Stromal cell of bone marrow (primary cell): ENCODE measurements at regions not wholly inside any gene's neighbourhood (a gene's known extent, or its start where the extent isn't known, plus 50 kb on each side); places are given as distances from the start of the nearest gene placed in this dataset.
"Not testable (repeated sequence)": the region's sequence is repeated elsewhere in the genome, so short reads cannot be mapped to it uniquely, and the experiment has no call there.

Experiments
- DNase-seq: peaks from one replicate; pipeline ENCODE4 v3.0.0-alpha.2; 2012; ENCODE audit warnings: low read depth

DNA sequence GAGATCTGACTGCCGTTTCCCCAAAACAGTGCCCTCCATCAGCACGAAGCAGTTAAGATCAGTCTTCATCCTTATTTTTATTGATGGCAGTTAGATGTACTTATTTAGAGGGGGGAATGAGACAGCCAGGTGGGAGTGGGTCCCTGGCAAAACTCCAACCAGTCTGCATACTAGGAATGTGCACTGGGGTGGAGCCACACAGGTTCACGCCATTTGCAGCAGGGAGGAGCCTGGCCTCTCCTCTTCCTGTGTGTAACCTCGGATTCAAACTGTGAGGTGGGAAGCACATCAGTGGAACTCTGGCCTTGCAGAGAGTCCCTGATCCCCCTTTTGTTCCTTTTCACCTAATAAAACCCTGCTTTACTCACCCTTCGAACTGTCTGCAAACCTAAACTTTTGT, 987.7 kb upstream of the GRIA3 start:
- no peak for DNase-seq

DNA sequence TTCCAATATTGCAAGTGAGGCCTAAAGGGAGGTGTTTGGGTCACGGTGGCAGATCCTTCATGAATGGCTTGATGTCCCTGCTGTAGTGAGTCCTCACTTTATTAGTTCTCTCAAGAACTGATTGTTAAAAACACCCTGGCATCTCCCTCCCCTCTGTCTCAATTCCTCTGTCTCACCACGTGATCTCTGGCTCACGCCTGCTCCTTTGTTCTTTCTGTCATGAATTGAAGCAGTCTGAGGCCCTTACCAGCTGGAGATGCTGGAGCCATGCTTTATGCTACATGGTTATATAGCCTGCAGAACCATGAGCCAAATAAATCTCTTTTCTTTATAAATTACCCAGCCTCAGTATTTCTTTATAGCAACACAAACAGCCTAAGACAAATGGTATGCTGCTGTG, 980.7 kb upstream of the GRIA3 start:
- DNase-seq, result no peak

DNA sequence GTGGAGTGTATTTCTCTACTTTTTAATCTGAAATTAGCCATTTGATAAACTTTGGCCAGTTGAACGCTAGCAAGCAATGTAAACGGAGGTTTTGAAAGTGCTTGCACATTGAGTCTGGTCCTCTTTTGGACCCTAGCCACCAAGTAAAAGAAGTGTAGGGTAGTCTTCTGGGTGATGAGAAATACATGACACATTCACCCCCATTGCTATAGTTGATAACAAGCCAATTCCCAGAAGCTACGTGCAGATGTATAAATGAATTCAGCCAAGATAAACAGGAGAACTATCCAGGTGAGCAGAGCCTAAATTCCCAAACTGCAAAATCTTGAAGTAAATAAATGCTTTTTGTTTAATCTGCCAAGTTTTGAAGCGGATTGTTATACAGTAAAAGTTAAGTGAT, 965.4 kb upstream of the GRIA3 start:
- no peak for DNase-seq

DNA sequence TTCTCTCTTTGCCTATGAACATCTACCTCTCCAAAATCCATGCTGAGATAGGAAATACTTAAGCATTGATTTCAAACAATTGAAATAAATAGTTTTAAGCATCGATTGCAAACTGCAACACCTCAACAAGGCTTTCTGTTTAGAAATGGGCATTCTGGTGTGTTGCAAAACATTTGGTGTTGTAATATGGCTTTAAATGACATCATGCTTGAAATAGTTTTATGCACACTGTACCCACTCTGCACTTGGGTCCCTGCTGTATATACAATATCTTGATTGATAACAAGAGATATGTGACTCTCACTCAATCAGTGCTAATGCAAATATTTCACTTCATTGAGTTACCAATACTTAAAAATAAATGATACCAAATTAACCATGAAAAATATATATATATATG, 964.9 kb upstream of the GRIA3 start:
- no peak for DNase-seq

DNA sequence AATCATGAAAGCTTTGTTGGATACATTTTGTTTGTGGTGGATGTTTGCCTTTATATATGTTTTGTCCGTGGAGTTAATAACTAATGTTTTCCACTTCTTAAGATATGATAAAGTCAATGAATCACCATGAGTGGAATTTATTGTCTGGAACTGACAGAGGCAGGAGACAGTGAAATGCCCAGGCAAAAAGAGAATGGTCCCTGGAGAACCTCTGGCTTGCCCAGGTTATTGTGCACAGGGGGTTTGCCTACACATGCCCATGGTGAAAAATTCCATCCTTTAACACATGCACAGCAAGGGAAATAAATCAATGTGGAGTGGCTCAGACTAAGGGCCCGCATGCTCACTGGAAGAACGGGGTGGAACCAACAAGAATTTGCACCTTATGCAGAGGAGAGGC, 964.3 kb upstream of the GRIA3 start:
- DNase-seq, result no peak

DNA sequence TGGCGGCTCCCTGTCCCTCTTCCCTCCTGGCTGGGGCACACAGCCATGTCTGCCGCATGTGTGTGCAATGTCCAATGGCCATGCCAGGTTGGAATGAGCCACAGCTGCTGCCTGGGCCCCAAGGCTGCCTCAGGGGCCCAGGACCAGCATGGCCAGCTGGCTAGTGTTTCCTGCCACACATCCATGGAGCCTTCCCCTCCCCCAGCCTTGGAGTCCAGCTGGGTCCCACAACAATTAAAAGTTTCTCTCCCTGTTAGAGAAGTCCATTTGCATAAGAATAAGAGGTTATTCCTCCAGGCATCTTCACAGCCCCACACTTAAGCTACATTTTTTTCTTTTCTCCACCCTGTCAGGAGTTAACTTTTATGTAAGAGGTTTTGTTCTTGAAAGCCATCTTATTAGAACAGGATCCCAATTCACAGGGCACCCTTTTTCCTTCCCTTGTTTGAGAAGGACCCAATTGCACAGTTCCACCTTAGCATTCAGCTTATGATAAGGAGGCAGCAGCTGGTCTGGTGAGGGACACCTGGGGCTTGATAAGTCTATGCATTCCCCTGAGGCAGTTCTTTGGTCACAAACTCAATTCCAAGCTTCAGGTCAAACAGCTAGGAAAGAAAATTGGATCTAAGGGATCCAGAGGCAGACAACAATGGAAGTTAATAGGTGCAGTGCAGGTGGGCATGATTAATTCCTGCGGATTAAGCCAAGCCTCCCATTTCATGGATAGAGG, 963.3 kb upstream of the GRIA3 start:
- no peak for DNase-seq

DNA sequence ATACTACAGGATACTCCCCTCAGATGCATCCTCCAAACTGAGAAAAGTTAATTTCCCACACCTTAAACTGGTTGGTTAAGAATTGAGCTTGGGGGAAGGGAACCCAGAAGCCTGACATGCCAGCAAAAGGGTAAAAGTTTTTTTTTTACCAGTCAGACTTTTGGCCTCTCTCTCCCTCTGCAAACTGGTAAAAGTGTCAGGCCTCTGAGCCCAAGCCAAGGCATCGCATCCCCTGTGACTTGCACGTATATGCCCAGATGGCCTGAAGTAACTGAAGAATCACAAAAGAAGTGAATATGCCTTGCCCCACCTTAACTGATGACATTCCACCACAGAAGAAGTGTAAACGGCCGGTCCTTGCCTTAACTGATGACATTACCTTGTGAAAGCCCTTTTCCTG, 962.3 kb upstream of the GRIA3 start:
- not testable (repeated sequence) for DNase-seq

DNA sequence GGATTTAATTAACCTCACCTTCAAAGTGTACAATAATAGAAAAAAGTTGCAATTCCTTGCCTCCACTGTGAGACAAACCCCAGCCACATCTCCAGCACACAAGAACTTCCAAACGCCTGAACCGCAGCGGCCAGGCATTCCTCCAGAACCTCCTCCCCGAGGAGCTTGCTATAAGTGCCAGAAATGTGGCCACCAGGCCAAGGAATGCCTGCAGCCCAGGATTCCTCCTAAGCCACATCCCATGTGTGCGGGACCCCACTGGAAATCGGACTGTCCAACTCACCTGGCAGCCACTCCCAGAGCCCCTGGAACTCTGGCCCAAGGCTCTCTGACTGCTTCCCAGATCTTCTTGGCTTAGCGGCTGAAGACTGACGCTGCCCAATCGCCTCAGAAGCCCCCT, 959.9 kb upstream of the GRIA3 start:
- DNase-seq, result not testable (repeated sequence)

DNA sequence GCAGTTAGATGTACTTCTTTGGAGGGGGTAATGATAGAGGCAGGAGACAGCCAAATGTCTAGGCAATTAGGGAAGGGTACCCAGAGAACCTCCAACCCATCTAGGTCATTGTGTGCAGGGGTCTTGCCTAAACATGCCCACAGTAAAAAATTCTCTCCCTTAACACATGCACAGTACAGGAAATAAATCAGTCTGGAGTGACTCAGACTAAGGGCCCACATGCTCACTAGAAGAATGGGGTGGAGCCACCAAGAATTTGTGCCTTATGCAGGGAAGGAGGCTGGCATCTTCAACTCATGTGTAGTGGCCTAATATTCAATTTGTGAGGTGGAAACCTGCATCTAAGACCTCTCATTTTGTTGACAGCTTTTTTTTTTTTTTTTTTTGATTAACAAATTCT, 945.3 kb upstream of the GRIA3 start:
- DNase-seq, result no peak

DNA sequence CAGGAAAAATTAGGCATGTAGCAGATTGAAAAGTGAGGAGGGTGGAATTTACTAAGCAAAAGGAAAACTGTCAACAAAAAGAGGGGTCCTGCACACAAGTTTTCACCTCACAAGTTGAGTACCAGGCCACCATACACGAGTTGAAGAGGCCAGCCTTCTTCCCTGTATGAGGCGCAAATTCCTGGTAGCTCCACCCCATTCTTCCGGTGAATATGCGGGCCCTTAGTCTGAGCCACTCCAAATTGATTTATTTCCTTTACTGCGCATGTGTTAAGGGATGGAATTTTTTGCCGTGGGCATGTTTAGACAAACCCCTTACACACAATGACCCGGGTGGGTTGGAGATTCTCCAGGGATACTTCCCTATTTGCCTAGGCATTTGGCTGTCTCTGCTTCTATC, 942.1 kb upstream of the GRIA3 start:
- DNase-seq, result no peak

DNA sequence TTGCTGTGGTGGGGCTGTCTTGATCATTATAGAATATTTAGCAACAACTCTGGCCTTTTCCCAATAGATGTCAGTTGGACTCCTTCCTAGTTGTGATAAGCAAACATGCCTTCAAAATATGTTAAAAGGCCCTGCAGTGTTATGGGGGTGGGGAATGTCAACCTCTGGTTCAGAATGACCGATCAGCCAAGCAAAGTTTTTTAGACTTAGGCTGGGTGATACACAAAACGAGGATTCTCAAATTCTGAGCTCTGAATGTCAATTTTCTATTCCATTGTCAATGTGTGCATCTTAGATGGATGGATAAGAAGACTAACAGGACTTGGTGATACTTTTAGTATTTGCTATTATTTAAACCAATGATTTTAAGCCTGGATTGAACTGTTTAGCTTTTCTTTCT, 940.0 kb upstream of the GRIA3 start:
- DNase-seq, result no peak

DNA sequence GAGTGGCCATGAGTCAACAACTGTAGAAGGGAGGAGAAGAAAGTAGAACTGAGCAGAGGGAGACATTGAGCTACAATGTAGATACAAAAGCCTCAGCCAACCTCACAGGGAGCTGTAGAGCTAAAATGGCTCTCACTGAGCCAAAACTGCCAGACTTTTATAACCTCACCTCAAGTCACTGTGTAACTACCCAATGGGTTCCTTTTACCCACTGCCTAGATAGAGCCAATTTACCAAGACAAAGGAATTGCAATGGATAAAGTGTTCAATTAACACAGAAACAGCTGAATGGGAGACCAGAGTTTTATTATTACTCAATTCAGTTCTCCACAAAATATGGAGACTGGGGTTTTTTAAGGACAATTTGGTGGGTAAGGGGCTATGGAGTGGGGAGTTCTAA, 938.9 kb upstream of the GRIA3 start:
- no peak for DNase-seq

DNA sequence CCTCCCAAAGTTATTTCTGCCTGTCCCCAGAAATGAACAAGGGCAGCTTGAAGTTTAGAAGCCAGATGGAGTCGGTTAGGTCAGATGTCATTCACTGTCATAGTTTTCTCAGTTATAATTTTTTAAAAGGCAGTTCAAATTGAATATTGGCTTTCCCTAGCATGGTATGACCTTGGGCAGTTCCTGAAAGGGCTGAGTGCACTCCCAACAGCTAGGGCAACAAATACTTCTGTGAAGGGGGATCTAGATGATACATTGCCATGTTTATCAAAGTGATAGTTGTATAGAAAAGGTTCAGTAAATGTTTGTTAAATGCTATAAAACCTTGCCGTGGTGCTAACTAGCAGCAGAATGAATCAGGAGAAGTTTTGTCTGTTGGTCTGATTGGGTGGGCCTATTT, 938.1 kb upstream of the GRIA3 start:
- no peak for DNase-seq

DNA sequence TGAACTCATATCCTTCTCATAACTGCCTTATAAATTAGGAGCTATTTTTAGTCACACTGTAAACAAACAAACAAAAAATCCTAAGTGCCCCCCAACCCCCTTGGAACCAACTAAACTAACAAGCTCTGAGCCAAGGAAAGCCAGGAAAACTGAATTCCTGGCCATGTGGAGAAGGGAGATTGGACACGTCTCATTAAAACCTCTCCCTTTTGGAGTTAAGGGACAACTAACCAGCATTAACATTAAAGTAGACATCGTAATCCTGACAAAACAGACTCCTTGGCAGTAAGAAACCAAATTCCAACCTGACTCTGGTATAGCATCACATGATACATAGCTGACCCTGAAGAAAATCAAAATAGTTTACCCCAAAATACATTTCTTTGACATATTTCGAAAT, 937.1 kb upstream of the GRIA3 start:
- no peak for DNase-seq

DNA sequence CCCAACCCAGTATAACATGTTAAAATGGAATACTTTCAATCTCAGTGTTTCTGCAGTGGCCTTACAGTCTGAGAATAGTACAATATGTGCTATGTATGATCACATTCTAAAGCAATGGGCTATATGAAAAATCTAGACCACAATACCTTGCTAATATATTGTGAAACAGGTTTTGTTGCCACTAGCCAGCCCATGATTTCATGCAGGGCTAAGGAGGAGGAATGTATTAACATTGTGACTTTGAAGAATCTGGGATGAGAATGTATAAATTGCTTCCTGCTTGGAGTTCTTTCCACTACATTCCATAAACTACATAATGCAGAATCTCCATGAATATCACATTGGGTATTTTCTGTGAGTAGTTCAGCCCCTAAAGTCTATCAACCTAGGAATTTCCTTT, 935.4 kb upstream of the GRIA3 start:
- DNase-seq, result no peak

DNA sequence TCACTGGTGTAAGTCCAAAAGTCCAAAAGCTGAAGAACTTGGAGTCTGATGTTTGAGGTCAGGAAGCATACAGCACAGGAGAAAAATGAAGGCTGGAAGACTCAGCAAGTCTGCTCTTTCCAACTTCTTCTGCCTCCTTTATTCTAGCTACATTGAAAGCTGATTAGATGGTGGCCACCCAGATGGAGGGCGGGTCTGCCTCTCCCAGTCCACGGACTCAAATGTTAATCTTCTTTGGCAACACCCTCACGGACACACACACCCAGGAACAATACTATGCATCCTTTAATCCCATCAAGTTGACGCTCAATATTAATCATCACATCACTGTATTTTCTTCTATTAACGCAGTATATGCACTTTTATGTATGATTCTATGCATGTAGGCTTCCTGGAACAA, 931.6 kb upstream of the GRIA3 start:
- no peak for DNase-seq

DNA sequence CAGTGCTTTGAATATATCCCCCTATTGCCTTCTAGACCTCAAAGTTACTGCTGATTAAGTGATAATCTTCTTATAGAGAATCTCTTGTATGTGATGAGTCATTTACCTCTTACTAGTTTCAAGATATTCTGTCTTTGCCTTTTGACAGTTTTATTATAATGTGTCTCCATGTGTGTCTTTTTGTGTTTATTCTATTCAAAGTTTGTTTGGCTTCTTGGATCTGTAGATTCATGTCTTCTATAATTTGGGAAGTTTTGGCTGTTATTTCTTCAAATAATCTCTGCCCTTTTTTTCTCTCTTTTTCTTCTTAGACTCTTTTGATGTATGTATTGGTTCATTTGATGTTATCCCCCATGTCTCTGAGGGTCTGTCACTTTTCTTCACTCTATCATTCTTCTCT, 915.7 kb upstream of the GRIA3 start:
- DNase-seq, result no peak

DNA sequence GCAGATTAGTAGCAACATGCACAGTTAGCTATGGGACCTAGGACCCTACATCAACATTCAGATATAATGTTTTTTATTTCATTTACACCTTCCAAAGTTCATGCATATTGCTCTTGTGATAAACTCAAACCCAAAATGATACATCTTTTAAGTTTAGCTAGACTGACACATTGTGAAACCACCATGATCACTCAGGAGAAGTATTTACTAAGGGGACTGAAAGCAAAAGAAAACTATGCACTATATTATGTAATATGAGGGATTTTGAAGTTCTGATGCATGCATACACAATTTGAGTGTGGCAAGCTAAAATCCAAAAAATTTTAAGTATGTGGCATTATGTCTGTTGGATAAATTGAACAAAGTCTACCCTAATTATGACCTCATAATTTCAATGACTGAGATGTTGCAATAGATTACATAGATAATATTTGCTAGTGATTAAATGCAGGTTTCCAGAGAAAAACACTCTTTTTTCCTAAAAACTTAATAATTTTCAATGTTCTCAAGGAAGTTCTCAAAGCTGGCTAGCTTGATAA, 914.8 kb upstream of the GRIA3 start:
- DNase-seq, result no peak

DNA sequence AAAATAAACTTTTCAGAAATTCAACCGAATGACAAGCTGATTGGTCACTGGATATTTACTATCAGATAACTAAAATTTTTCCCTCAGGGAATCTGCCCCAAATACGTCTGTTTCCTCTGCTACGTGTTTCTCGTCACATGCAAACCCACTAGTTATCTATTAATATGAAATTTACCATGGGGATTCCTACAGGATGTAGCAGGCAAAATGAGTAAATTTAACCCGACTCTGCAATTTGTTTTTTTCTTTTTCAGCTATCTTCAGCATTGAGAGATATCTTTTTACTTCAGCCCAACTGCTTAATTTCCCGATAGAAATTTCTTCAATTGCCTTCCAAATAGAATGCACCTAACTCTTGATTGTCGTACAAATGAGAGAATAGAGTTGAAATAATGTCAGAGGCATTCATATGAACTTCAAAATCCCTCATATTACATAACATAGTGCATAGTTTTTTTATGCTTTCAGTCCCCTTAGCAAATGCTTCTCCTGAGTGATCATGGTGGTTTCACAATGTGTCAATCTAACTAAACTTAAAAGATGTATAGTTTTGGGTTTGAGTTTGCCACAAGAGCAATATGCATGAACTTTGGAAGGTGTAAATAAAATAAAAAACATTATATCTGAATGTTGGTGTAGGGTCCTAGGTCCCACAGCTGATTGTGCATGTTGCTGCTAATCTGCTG, 913.1 kb upstream of the GRIA3 start:
- no peak for DNase-seq

DNA sequence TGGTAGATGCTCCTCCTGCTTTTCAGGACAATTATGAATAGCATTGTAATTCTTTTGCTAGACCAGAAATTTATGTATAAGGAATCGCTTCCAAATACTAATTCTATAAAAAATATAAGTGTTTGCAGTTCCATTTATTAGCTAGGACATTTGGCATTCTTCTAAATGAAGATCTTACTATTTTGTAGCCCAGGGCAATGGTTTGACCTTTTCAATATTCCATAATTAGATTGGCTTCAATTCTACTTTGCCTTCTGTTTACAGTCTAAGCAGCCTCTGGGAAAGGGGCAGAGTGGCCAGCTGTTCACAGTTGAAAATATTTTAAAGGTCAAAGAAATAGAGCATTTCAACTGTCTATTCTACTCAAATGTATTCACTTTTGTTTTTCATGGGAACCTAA, 912.1 kb upstream of the GRIA3 start:
- DNase-seq, result no peak

DNA sequence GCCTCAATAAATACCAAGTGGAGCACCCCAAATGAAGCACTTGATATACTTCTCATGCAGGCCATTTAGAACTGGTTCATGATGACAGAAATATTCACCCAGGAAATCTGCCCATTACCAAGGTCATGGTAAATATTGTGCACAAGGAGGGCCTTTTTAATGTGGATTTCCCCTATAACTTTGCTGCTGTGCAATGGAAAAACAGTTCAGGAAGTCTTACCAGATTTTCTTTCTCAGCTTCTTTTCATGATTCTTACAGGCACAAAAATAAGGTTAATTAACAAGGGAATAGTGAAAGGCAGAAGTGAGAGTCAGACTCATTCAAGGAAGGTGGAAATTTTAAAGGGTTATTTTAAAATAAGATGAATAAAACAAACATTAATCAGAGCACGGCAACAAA, 904.3 kb upstream of the GRIA3 start:
- DNase-seq, result no peak

DNA sequence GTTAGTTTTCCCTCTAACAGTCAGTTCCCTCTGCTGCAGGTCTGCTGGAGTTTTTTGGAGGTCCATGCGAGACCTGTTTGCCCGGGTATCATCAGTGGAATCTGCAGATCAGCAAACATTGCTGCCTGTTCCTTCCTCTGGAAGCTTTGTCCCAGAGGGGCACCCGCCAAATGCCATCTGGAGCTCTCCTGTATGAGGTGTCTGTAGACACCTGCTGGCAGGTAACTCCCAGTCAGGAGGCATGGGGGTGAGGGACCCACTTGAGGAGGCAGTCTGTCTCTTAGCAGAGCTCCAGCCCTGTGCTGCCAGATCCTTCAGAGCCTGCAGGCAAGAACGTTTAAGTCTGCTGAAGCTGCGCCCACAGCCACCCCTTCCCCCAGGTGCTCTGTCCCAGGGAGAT, 884.3 kb upstream of the GRIA3 start:
- DNase-seq, result not testable (repeated sequence)

DNA sequence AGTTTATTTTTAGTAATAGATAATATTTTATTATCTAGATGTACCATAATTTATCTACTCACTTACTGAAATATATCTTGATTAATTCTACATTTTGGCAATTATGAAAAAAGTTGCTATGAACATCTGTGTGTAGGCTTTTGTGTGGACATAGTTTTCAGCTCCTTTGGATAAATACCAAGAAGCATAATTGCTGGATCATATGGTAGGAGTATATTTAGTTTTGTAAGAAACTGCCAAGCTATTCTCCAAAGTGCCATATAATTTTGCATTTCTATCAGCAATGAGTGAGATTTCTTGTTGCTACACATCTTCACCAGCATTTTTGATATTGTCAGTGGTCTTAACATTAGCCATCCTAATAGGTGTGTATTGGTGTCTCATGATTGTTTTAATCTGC, 882.6 kb upstream of the GRIA3 start:
- DNase-seq, result no peak

DNA sequence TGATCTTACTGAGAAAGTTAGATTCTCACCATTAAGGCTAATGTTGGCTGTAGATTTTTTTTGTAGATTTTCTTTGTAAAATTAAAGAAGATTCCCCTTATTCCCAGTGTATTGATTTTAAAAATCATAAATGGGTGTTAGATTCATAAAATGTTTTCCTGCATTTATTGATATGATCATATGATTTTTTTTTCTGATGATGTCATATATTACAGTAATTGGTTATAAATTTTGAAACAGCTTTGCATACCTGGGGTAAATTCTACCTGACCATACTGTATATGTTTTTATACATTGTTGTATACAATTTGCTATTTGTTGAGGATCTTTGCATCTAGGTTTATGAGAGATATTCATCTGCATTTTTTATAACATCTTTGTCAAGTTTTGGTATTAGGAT, 880.3 kb upstream of the GRIA3 start:
- DNase-seq, result no peak
